Fibroblast of villous mesenchyme (primary cell): ENCODE measurements at regions not wholly inside any gene's neighbourhood (a gene's known extent, or its start where the extent isn't known, plus 50 kb on each side); places are given as distances from the start of the nearest gene placed in this dataset.
A peak's percentile ranks its signal among the peaks of the same experiment; 100 is the strongest.
"Not testable (repeated sequence)": the region's sequence is repeated elsewhere in the genome, so short reads cannot be mapped to it uniquely, and the experiment has no call there.

Experiments
- DNase-seq: peaks from one replicate; pipeline ENCODE4 v3.0.0-alpha.2; 2010; ENCODE audit warnings: low read depth
- H3K4me3 ChIP-seq: 2 replicates; pipeline ENCODE4 v1.5.1; 2011; ENCODE audit warnings: low read depth, mild to moderate bottlenecking, low read length
- TF ChIP-seq, protein P1 (sequence below): IDR thresholded peaks from 2 replicates; pipeline ENCODE4 v1.5.1; 2012; ENCODE audit warnings: low read depth, mild to moderate bottlenecking, low read length; ENCODE audit not compliant: insufficient read depth

DNA sequence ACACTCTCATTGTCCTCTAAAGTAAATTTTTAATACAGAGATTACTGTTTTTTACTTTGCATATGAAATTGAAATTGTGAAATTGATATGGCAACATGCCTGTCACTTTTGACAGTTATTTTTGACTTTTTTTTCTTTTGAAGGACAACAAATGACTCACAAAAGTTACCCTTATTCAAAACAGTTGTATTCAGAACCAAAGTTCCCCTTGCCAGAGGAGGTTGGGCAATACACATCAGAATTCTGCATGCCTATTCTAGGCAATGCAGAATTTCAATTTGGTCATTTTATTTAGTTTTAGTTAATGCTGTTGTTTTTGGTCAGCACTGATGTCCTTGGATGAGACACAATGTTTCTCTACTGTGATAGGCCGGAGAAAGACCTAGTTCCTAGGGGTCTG, 299.1 kb upstream of the PRR16 start:
- no peak for DNase-seq
- no peak overlapping the region for H3K4me3 ChIP-seq
- TF ChIP-seq, protein P1, sequence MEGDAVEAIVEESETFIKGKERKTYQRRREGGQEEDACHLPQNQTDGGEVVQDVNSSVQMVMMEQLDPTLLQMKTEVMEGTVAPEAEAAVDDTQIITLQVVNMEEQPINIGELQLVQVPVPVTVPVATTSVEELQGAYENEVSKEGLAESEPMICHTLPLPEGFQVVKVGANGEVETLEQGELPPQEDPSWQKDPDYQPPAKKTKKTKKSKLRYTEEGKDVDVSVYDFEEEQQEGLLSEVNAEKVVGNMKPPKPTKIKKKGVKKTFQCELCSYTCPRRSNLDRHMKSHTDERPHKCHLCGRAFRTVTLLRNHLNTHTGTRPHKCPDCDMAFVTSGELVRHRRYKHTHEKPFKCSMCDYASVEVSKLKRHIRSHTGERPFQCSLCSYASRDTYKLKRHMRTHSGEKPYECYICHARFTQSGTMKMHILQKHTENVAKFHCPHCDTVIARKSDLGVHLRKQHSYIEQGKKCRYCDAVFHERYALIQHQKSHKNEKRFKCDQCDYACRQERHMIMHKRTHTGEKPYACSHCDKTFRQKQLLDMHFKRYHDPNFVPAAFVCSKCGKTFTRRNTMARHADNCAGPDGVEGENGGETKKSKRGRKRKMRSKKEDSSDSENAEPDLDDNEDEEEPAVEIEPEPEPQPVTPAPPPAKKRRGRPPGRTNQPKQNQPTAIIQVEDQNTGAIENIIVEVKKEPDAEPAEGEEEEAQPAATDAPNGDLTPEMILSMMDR = no peak

DNA sequence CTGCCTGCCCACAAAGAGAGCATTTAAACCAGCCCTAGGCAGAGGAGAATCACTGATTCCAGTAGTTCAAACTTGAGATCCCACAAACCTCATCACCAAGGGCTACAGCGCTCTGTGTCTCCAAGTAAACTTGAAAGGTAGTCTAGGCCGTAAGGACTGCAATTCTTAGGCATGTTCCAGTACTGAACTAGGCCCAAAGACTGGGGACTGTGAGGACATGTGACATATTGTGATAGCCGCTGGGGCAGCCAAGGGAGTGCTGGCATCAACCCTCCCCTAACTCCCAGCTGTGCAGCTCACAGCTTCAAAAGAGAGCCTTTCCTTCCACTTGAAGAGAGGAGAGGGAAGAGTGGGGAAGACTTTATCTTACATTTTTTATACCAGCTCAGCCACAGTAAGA, 291.0 kb upstream of the PRR16 start:
- no peak overlapping the region for H3K4me3 ChIP-seq
- TF ChIP-seq, protein P1 = no peak
- no peak for DNase-seq

DNA sequence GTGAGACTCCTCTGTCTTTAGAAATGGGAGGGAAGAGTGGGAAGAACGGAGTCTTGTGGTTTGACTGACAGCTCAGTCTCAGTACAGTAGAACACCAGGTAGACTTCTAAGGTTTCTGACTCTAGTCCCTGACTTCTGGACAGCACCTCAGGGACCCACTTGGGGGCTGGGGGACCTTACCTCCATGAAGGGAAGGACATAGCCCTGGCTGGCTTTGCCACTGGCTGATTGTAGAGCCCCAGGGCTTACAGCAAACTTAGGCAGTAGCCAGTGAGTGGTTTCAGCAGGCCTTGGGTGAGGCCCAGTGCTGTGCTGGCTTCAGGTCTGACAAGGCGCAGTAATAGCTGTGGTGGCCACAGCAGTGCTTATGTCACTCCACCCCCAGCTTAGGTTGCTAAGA, 290.0 kb upstream of the PRR16 start:
- TF ChIP-seq, protein P1 = no peak
- no peak for DNase-seq

DNA sequence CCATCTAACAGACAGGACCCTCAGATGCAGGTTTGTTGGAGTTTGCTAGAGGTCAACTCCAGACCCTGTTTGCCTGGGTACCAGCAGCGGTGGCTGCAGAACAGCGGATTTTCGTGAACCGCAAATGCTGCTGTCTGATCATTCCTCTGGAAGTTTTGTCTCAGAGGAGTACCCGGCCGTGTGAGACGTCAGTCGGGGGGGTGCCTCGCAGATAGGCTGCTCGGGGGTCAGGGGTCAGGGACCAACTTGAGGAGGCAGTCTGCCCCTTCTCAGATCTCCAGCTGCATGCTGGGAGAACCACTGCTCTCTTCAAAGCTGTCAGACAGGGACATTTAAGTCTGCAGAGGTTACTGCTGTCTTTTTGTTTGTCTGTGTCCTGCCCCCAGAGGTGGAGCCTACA, 282.9 kb upstream of the PRR16 start:
- not testable (repeated sequence) for H3K4me3 ChIP-seq, DNase-seq

More for the DNA sequence above, 290.0 kb upstream of the PRR16 start:
- H3K4me3 ChIP-seq = no peak overlapping the region

DNA sequence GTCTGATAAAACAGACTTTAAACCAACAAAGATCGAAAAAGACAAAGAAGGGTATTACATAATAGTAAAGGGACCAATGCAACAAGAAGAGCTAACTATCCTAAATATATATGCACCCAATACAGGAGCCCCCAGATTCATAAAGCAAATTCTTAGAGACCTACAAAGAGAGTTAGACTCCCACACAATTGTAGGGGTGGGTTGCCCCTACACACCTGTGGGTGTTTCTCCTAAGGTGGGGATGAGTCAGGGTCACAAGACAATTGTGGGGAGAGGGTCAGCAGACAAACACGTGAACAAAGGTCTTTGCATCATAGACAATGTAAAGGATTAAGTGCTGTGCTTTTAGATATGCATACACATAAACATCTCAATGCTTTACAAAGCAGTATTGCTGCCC, 269.4 kb upstream of the PRR16 start:
- DNase-seq, H3K4me3 ChIP-seq: not testable (repeated sequence)

DNA sequence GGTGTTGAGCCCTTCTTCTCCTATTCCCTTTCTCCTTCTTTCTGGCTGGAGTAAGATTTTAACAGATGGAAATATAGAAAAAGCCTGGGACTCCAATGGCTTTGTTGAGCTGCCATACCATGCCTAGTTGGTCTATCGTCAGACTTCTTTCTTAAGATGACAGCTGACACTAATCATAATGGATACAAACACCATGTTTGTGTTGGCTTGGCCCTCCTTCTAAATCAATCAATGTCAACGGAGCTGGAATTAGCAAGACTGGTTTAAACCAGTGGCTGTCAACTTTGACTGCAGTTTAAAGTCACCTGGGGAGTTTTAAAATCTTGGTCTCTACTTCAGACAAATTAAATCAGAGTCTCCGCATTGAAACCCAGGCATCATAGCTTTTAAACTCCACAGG, 264.5 kb upstream of the PRR16 start:
- TF ChIP-seq, protein P1 = no peak
- no peak for DNase-seq
- H3K4me3 ChIP-seq = no peak overlapping the region

DNA sequence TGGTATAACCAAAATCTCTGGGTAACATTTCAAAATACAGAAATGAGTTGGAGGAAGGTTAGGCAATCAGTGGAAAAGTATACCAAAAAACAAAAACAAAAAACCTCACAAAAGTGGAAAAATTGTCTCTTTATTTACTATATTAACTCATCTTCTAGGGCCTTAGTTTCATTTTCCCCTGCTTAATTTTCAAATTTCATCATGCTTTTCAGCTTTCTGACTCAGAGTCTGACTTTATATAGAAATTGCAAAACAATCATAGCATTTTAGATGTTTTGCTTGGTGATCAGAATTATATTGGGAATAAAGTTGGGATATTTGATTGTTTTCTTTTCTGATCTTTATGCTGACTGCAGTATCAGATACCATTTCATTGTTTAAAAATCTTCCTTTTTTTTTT, 257.0 kb upstream of the PRR16 start:
- TF ChIP-seq, protein P1 = no peak
- DNase-seq = peak; percentile 59
- H3K4me3 ChIP-seq = no peak overlapping the region

DNA sequence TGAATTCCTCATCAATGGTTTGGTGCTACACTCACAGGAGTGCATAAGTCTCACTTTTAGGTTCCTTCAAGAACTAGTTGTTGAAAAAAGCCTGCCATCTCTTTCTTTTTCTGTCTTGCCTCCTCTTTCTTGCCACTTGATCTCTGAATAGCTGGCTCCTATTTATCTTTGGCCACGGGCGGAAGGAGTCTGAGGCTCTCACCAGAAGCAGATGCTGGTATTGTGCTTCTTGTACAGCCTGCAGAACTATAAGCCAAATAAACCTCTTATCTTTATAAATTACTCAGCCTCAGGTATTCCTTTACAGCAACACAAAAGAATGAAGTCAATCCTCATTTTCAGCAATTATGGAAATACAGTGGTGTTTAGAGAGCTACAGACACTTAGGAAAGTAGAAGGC, 247.1 kb upstream of the PRR16 start:
- no peak overlapping the region for H3K4me3 ChIP-seq
- DNase-seq = no peak
- TF ChIP-seq, protein P1 = no peak
